AG09309 (cell line): ENCODE measurements at regions not wholly inside any gene's neighbourhood (a gene's known extent, or its start where the extent isn't known, plus 50 kb on each side); places are given as distances from the start of the nearest gene placed in this dataset.
A peak's percentile ranks its signal among the peaks of the same experiment; 100 is the strongest.

Experiments
- DNase-seq: peaks from one replicate; pipeline ENCODE4 v3.0.0-alpha.2; 2010; ENCODE audit warnings: low read depth
- H3K4me3 ChIP-seq: 2 replicates; pipeline ENCODE4 v1.5.1; 2011; ENCODE audit warnings: mild to moderate bottlenecking, low read depth, low read length, moderate library complexity; ENCODE audit not compliant: control insufficient read depth
- TF ChIP-seq, protein P1 (sequence below): IDR thresholded peaks from 2 replicates; pipeline ENCODE4 v1.5.1; 2011; ENCODE audit warnings: mild to moderate bottlenecking, low read depth, low read length, inconsistent platforms; ENCODE audit not compliant: insufficient read depth, control insufficient read depth; ENCODE audit errors: missing control alignments

GRCh38 chr2:195450552-195451113 is 206.4 kb upstream of the SLC39A10 start:
- no peak overlapping the region for H3K4me3 ChIP-seq
- DNase-seq = no peak
- TF ChIP-seq, protein P1, sequence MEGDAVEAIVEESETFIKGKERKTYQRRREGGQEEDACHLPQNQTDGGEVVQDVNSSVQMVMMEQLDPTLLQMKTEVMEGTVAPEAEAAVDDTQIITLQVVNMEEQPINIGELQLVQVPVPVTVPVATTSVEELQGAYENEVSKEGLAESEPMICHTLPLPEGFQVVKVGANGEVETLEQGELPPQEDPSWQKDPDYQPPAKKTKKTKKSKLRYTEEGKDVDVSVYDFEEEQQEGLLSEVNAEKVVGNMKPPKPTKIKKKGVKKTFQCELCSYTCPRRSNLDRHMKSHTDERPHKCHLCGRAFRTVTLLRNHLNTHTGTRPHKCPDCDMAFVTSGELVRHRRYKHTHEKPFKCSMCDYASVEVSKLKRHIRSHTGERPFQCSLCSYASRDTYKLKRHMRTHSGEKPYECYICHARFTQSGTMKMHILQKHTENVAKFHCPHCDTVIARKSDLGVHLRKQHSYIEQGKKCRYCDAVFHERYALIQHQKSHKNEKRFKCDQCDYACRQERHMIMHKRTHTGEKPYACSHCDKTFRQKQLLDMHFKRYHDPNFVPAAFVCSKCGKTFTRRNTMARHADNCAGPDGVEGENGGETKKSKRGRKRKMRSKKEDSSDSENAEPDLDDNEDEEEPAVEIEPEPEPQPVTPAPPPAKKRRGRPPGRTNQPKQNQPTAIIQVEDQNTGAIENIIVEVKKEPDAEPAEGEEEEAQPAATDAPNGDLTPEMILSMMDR = no peak

DNA sequence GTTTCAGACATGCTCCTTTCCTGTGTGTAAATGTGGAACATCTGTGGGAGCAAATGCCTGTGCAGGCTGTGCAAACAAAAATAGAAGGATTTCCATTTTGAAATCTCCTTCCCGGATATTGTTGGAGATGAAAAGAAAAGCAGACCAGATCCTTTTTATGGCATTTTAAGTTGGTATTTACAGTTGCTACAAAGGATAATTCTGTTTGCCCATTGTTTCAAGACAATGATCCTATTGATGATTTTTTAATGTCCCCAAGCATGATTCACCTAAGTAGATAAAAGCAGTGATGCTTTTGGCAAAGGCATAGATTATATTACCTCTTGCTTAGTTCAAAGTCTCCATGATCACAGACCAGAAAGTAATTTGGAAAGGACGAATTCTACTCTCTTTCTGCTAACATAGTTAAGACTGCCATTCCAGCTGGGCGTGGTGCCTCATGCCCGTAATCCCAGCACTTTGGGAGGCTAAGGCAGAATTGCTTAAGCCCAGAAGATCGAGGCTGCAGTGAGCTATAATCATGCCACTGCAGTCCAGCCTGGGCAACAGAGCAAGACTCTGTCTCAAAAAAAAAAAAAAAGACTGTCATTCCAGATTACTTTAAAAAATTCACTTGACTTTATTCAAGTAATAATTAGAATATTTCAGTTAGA is 209.6 kb upstream of the SLC39A10 start:
- TF ChIP-seq, protein P1 = no peak
- no peak for DNase-seq
- H3K4me3 ChIP-seq = no peak overlapping the region

GRCh38 chr2:195445639-195446038 is 211.4 kb upstream of the SLC39A10 start:
- DNase-seq = peak; percentile 3
- TF ChIP-seq, protein P1 = no peak
- H3K4me3 ChIP-seq = no peak overlapping the region

DNA sequence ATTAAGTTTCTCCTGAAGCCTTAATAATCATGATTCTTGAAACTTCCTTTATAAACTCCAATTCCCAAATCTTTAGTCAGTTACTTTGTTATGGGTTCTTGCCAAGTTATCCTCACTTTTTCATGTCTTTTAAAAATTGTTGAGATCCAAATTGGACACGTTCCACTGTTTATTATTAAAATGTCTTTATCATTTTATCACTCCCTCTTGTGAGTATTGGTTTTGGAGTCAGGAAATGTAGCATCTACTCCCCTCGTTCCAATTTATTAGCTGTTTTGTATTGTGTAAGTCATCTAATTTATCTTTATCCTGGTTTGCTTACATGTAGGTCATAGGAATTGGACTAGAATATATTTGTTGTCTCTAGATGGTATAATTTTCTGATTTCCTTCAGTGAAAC is 213.1 kb upstream of the SLC39A10 start:
- no peak for DNase-seq
- TF ChIP-seq, protein P1 = no peak
- H3K4me3 ChIP-seq = no peak overlapping the region

GRCh38 chr2:195442458-195443175 is 214.4 kb upstream of the SLC39A10 start:
- TF ChIP-seq, protein P1 = no peak
- no peak overlapping the region for H3K4me3 ChIP-seq
- no peak for DNase-seq

GRCh38 chr2:195438692-195439091 is 218.3 kb upstream of the SLC39A10 start:
- H3K4me3 ChIP-seq = no peak overlapping the region
- TF ChIP-seq, protein P1 = no peak
- DNase-seq = no peak
